HCT116 (cell line): ENCODE measurements at regions not wholly inside any gene's neighbourhood (a gene's known extent, or its start where the extent isn't known, plus 50 kb on each side); places are given as distances from the start of the nearest gene placed in this dataset.

Source experiments
- ATAC-seq: fragments of 200-7000 bp; cut with Tn5 transposase; 2 replicates; pipeline ENCODE4 v1.9.1; 2020; ENCODE audit warnings: mild to moderate bottlenecking, moderate library complexity
- BruUV-seq: library from RNA; stranded (reverse); fragments of 400-500 nt; replicated peaks from 2 replicates; lab custom pipeline; 2021; lab: Mats Ljungman, UMichigan
- CTCF ChIA-PET: fragments of 300-600 bp; sonication (Branson Sonifier 250); formaldehyde crosslinking; loops from one replicate; lab custom pipeline; 2021; ENCODE audit warnings: antibody characterized with exemption; lab: Charles Lee
- POLR2A ChIA-PET: fragments of 300-600, 350-600 bp; sonication (Branson Sonifier 250); formaldehyde crosslinking; loops from one replicate; lab custom pipeline; 2021; ENCODE audit warnings: antibody characterized with exemption; lab: Charles Lee
- RAD21 ChIA-PET, 2 experiments: fragments of 300-600 bp; sonication (Branson Sonifier 250); formaldehyde crosslinking; loops; one replicate each; lab custom pipeline; 2023; ENCODE audit warnings: low total read pairs in 2 of 2; ENCODE audit not compliant: uncharacterized antibody in 2 of 2, unreplicated experiment in 2 of 2, low non-redundant PET in 1 of 2; lab: Charles Lee
- DNase-seq: peaks from one replicate; pipeline ENCODE4 v3.0.0-alpha.2; 2010; ENCODE audit warnings: low read depth, low spot score
- H2AFZ ChIP-seq: fragments of 200-600 bp; shearing (Covaris generic), sonication (generic); 2 replicates; pipeline ENCODE4 v1.6.1; 2017; ENCODE audit warnings: low read depth, mixed run types, mixed read lengths, antibody characterized with exemption, low read length; ENCODE audit not compliant: poor library complexity, severe bottlenecking
- H3K27ac ChIP-seq: 2 replicates; pipeline ENCODE4 v1.5.1; 2012; ENCODE audit warnings: low read depth, low read length
- H3K27me3 ChIP-seq: fragments of 200-600 bp; sonication (generic); 2 replicates; pipeline ENCODE4 v1.6.1; 2016; ENCODE audit warnings: mixed run types, low read length, mixed read lengths; ENCODE audit not compliant: insufficient read depth
- H3K36me3 ChIP-seq, 2 experiments: fragments of 200-500 bp in 1 of 2; fragments of 200-600 bp in 1 of 2; sonication (Bioruptor generic) in 1 of 2; sonication (generic) in 1 of 2; 2 replicates each; pipeline versions ENCODE4 v1.5.1 to v1.6.1; 2014 to 2016; ENCODE audit warnings: low read length in 2 of 2, inconsistent platforms in 1 of 2, mixed read lengths in 1 of 2, mixed run types in 1 of 2; ENCODE audit not compliant: insufficient read depth in 2 of 2, control insufficient read depth in 1 of 2
- H3K4me1 ChIP-seq, 2 experiments: fragments of 200-600 bp in 1 of 2; sonication (generic) in 1 of 2; 2 replicates each; pipeline versions ENCODE4 v1.5.1 to v1.6.1; 2012 to 2017; ENCODE audit warnings: low read length in 2 of 2, inconsistent platforms in 1 of 2, mild to moderate bottlenecking in 1 of 2, mixed read lengths in 1 of 2, mixed run types in 1 of 2, moderate library complexity in 1 of 2; ENCODE audit not compliant: insufficient read depth in 2 of 2, control insufficient read depth in 1 of 2
- H3K4me2 ChIP-seq: fragments of 200-600 bp; sonication (generic); 2 replicates; pipeline ENCODE4 v1.6.1; 2017; ENCODE audit warnings: mixed run types, low read length, mixed read lengths
- H3K4me3 ChIP-seq, 2 experiments: fragments of 200-600 bp in 1 of 2; sonication (generic) in 1 of 2; replicated peaks in 1 of 2; 2 replicates each; pipeline ENCODE4 v1.5.1; 2011 to 2016; ENCODE audit warnings: low read length in 2 of 2, control low read depth in 1 of 2, low read depth in 1 of 2, mild to moderate bottlenecking in 1 of 2, mixed read lengths in 1 of 2, mixed run types in 1 of 2
- H3K79me2 ChIP-seq: fragments of 200-600 bp; sonication (generic); 2 replicates; pipeline ENCODE4 v1.6.1; 2017; ENCODE audit warnings: mild to moderate bottlenecking, mixed run types, low read length, moderate library complexity, mixed read lengths; ENCODE audit not compliant: insufficient read depth
- H3K9ac ChIP-seq: fragments of 200-600 bp; sonication (generic); 2 replicates; pipeline ENCODE4 v1.6.1; 2016; ENCODE audit warnings: low read length, mixed read lengths
- H3K9me2 ChIP-seq: fragments of 200-600 bp; sonication (generic), shearing (Covaris generic); 2 replicates; pipeline ENCODE4 v1.6.1; 2017; ENCODE audit warnings: mixed run types, mild to moderate bottlenecking, moderate library complexity; ENCODE audit not compliant: insufficient read depth
- H3K9me3 ChIP-seq, 2 experiments: fragments of 200-500 bp in 1 of 2; fragments of 200-600 bp in 1 of 2; sonication (Bioruptor generic) in 1 of 2; sonication (generic) in 1 of 2; 2 replicates each; pipeline ENCODE4 v1.6.1; 2014 to 2017; ENCODE audit warnings: low read length in 2 of 2, mixed read lengths in 2 of 2, inconsistent platforms in 1 of 2, low read depth in 1 of 2, mild to moderate bottlenecking in 1 of 2, mixed run types in 1 of 2, moderate library complexity in 1 of 2; ENCODE audit not compliant: control insufficient read depth in 1 of 2, insufficient read depth in 1 of 2
- H4K20me1 ChIP-seq: fragments of 200-600 bp; sonication (generic), shearing (Covaris generic); 2 replicates; pipeline ENCODE4 v1.6.1; 2017; ENCODE audit warnings: mixed run types, mild to moderate bottlenecking, moderate library complexity; ENCODE audit not compliant: insufficient read depth
- ATF3 ChIP-seq: IDR thresholded peaks from 2 replicates; pipeline ENCODE4 v1.6.1; 2012
- CBX3 ChIP-seq: IDR thresholded peaks from 2 replicates; pipeline ENCODE4 v1.6.1; 2012; ENCODE audit warnings: low read depth
- CTCF ChIP-seq, 3 experiments: fragments of 200-600 bp in 1 of 3; sonication (generic) in 1 of 3; IDR thresholded peaks in 2 of 3; conservative IDR thresholded peaks in 1 of 3; 2 replicates each; pipeline ENCODE4 v1.5.1; 2012 to 2017; ENCODE audit warnings: low read depth in 2 of 3, low read length in 2 of 3, antibody characterized with exemption in 1 of 3, borderline replicate concordance in 1 of 3, control low read depth in 1 of 3, mild to moderate bottlenecking in 1 of 3, mixed read lengths in 1 of 3, mixed run types in 1 of 3, moderate library complexity in 1 of 3; ENCODE audit not compliant: insufficient read depth in 1 of 3
- EGR1 ChIP-seq: IDR thresholded peaks from 2 replicates; pipeline ENCODE4 v1.6.1; 2012; ENCODE audit warnings: low read depth
- JUND ChIP-seq: IDR thresholded peaks from 2 replicates; pipeline ENCODE4 v1.6.1; 2012
- POLR2A ChIP-seq: IDR thresholded peaks from 2 replicates; pipeline ENCODE4 v1.7.0; 2011; ENCODE audit warnings: borderline replicate concordance; ENCODE audit not compliant: insufficient read depth, insufficient read length; ENCODE audit errors: extremely low read depth
- POLR2AphosphoS5 ChIP-seq: IDR thresholded peaks from 2 replicates; pipeline ENCODE4 v1.6.1; 2011; ENCODE audit warnings: mild to moderate bottlenecking, low read depth, low read length, moderate library complexity
- RAD21 ChIP-seq: IDR thresholded peaks from 2 replicates; pipeline ENCODE4 v1.6.1; 2012; ENCODE audit warnings: low read depth, mild to moderate bottlenecking
- REST ChIP-seq: IDR thresholded peaks from 2 replicates; pipeline ENCODE4 v1.6.1; 2012; ENCODE audit warnings: low read depth
- SP1 ChIP-seq: IDR thresholded peaks from 2 replicates; pipeline ENCODE4 v1.6.1; 2012; ENCODE audit warnings: low read depth
- TCF7L2 ChIP-seq: IDR thresholded peaks from 2 replicates; pipeline ENCODE4 v1.7.0; 2011; ENCODE audit warnings: borderline replicate concordance, inconsistent platforms; ENCODE audit not compliant: insufficient read depth, insufficient read length; ENCODE audit errors: extremely low read depth
- ZFX ChIP-seq: fragments of 450-650 bp; IDR thresholded peaks from 2 replicates; pipeline ENCODE4 v1.6.1; 2017
- intact Hi-C: fragments of 100-400 bp; cut with micrococcal nuclease; formaldehyde crosslinking; loops from 2 replicates; pipeline ENCODE4 v1.10.0; 2022
- TF ChIP-seq, protein P1 (sequence below): IDR thresholded peaks from 2 replicates; pipeline ENCODE4 v1.6.1; 2012

- intact Hi-C loops, result loop anchor here (1.0 to 2.0 kb wide), 2 partner anchors 334 to 403 kb away; no protein-coding TSS in a partner anchor
- H3K27ac ChIP-seq, result no peak overlapping the region
- no peak overlapping the region for H3K4me3 ChIP-seq
- ATAC-seq (peak; percentile 25; the same call in 1 of the 2 replicates), DNase-seq (peak; percentile 3)
- BruUV-seq, result no TSS peak
- no peaks in the 10 kb centered on the region for H4K20me1 ChIP-seq
- no peaks in the 10 kb centered on the region for H3K79me2 ChIP-seq
- H3K27me3 ChIP-seq, result no peaks in the 10 kb centered on the region
- no peaks in the 10 kb centered on the region for H3K36me3 ChIP-seq
- ChIA-PET CTCF (interaction anchor here (0.9 to 1.3 kb wide), 2 partner anchors 403 to 405 kb away, joined by 3 to 4 read pairs; no protein-coding TSS in a partner anchor), POLR2A (no interaction called here), RAD21 (no interaction called here)
- H3K4me2 ChIP-seq, result no peak overlapping the region
- H3K9ac ChIP-seq, result no peak overlapping the region
- H3K9me2 ChIP-seq, result no peaks in the 10 kb centered on the region
- no peaks in the 10 kb centered on the region for H3K4me1 ChIP-seq
- TF ChIP-seq ZFX, result no peak
- no peak for TF ChIP-seq JUND
- TF ChIP-seq SP1, result no peak
- peak; percentile 19 to 67 (median 53); a peak in 5 of 6 replicates for TF ChIP-seq CTCF (IDR thresholded peaks at IDR 0.05 in 2 of 3, conservative IDR thresholded peaks at IDR 0.05 in 1 of 3; ENCODE audit: borderline replicate concordance in 1 of 3, insufficient read depth in 1 of 3, low read depth in 2 of 3, low read length in 2 of 3)
- peak; percentile 51 for TF ChIP-seq RAD21
- no peak for TF ChIP-seq REST
- TF ChIP-seq POLR2AphosphoS5, result no peak
- no peak for TF ChIP-seq ATF3
- no peak for TF ChIP-seq TCF7L2
- TF ChIP-seq, protein P1, sequence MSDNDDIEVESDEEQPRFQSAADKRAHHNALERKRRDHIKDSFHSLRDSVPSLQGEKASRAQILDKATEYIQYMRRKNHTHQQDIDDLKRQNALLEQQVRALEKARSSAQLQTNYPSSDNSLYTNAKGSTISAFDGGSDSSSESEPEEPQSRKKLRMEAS, result no peak
- TF ChIP-seq POLR2A, result no peak
- TF ChIP-seq CBX3, result no peak
- no peak for TF ChIP-seq EGR1
- no peaks in the 10 kb centered on the region for H3K9me3 ChIP-seq
- H2AFZ ChIP-seq, result no peak overlapping the region
Observed at GRCh38 chrX:27186671-27187070, 276.5 kb downstream of the PPP4R3C start.
